ENCODE measurements at regions not wholly inside any gene's neighbourhood (a gene's known extent, or its start where the extent isn't known, plus 50 kb on each side); places are given as distances from the start of the nearest gene placed in this dataset.

- TF ChIP-seq, protein P1, sequence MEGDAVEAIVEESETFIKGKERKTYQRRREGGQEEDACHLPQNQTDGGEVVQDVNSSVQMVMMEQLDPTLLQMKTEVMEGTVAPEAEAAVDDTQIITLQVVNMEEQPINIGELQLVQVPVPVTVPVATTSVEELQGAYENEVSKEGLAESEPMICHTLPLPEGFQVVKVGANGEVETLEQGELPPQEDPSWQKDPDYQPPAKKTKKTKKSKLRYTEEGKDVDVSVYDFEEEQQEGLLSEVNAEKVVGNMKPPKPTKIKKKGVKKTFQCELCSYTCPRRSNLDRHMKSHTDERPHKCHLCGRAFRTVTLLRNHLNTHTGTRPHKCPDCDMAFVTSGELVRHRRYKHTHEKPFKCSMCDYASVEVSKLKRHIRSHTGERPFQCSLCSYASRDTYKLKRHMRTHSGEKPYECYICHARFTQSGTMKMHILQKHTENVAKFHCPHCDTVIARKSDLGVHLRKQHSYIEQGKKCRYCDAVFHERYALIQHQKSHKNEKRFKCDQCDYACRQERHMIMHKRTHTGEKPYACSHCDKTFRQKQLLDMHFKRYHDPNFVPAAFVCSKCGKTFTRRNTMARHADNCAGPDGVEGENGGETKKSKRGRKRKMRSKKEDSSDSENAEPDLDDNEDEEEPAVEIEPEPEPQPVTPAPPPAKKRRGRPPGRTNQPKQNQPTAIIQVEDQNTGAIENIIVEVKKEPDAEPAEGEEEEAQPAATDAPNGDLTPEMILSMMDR (IDR thresholded peaks at IDR 0.05) = no peak
- TF ChIP-seq POLR2A (IDR thresholded peaks at IDR 0.05) (no peak), POLR2AphosphoS5 (IDR thresholded peaks at IDR 0.05) (no peak)
Observed at GRCh38 chr12:33184161-33184560, 255.5 kb downstream of the SYT10 start.

Data from prostate gland (tissue), 2 donors.